ENCODE measurements at regions not wholly inside any gene's neighbourhood (a gene's known extent, or its start where the extent isn't known, plus 50 kb on each side); places are given as distances from the start of the nearest gene placed in this dataset.
"Not testable (repeated sequence)": the region's sequence is repeated elsewhere in the genome, so short reads cannot be mapped to it uniquely, and the experiment has no call there.

GRCh38 chr19:27852931-27853330 is 1360.0 kb downstream of the UQCRFS1 start:
- DNase-seq (ENCODE audit: extremely low read depth in 1 of 2, low read depth in 1 of 2) = not testable (repeated sequence)

GRCh38 chr19:27851543-27852060 is 1361.3 kb downstream of the UQCRFS1 start:
- no peak for DNase-seq (ENCODE audit: extremely low read depth in 1 of 2, low read depth in 1 of 2)

GRCh38 chr19:27851002-27851481 is 1361.9 kb downstream of the UQCRFS1 start:
- no peak for DNase-seq (ENCODE audit: extremely low read depth in 1 of 2, low read depth in 1 of 2)

GRCh38 chr19:27846944-27847343 is 1366.0 kb downstream of the UQCRFS1 start:
- no peak for DNase-seq (ENCODE audit: extremely low read depth in 1 of 2, low read depth in 1 of 2)

- DNase-seq (ENCODE audit: extremely low read depth in 1 of 2, low read depth in 1 of 2) = no peak
Observed at GRCh38 chr19:27844261-27844660, 1368.7 kb downstream of the UQCRFS1 start.

- DNase-seq (ENCODE audit: extremely low read depth in 1 of 2, low read depth in 1 of 2) = no peak
Observed at GRCh38 chr19:27843861-27844260, 1369.1 kb downstream of the UQCRFS1 start.

- no peak for DNase-seq (ENCODE audit: extremely low read depth in 1 of 2, low read depth in 1 of 2)
Observed at GRCh38 chr19:27833031-27833430, 1379.9 kb downstream of the UQCRFS1 start.

- DNase-seq (ENCODE audit: extremely low read depth in 1 of 2, low read depth in 1 of 2) = no peak
Observed at GRCh38 chr19:27828829-27829228, 1384.1 kb downstream of the UQCRFS1 start.

GRCh38 chr19:27824108-27824507 is 1388.8 kb downstream of the UQCRFS1 start:
- DNase-seq (ENCODE audit: extremely low read depth in 1 of 2, low read depth in 1 of 2) = no peak

- no peak for DNase-seq (ENCODE audit: extremely low read depth in 1 of 2, low read depth in 1 of 2)
Observed at GRCh38 chr19:27822336-27822735, 1390.6 kb downstream of the UQCRFS1 start.

GRCh38 chr19:27821418-27822018 is 1391.4 kb downstream of the UQCRFS1 start:
- DNase-seq (ENCODE audit: extremely low read depth in 1 of 2, low read depth in 1 of 2) = no peak

- DNase-seq (ENCODE audit: extremely low read depth in 1 of 2, low read depth in 1 of 2) = no peak
Observed at GRCh38 chr19:27815985-27816384, 1397.0 kb downstream of the UQCRFS1 start.

GRCh38 chr19:27814834-27815233 is 1398.1 kb downstream of the UQCRFS1 start:
- DNase-seq (ENCODE audit: extremely low read depth in 1 of 2, low read depth in 1 of 2) = not testable (repeated sequence)

- not testable (repeated sequence) for DNase-seq (ENCODE audit: extremely low read depth in 1 of 2, low read depth in 1 of 2)
Observed at GRCh38 chr19:27814274-27814673, 1398.7 kb downstream of the UQCRFS1 start.

GRCh38 chr19:27806471-27807070 is 1406.4 kb downstream of the UQCRFS1 start:
- DNase-seq (ENCODE audit: extremely low read depth in 1 of 2, low read depth in 1 of 2) = no peak

GRCh38 chr19:27805848-27806247 is 1407.1 kb downstream of the UQCRFS1 start:
- no peak for DNase-seq (ENCODE audit: extremely low read depth in 1 of 2, low read depth in 1 of 2)

- not testable (repeated sequence) for DNase-seq (ENCODE audit: extremely low read depth in 1 of 2, low read depth in 1 of 2)
Observed at GRCh38 chr19:27802293-27802692, 1410.7 kb downstream of the UQCRFS1 start.

- no peak for DNase-seq (ENCODE audit: extremely low read depth in 1 of 2, low read depth in 1 of 2)
Observed at GRCh38 chr19:27796540-27796939, 1416.4 kb downstream of the UQCRFS1 start.

- no peak for DNase-seq (ENCODE audit: extremely low read depth in 1 of 2, low read depth in 1 of 2)
Observed at GRCh38 chr19:27796073-27796472, 1416.9 kb downstream of the UQCRFS1 start.

- DNase-seq (ENCODE audit: extremely low read depth in 1 of 2, low read depth in 1 of 2) = no peak
Observed at GRCh38 chr19:27795369-27795768, 1417.6 kb downstream of the UQCRFS1 start.

GRCh38 chr19:27794494-27795042 is 1418.4 kb downstream of the UQCRFS1 start:
- DNase-seq (ENCODE audit: extremely low read depth in 1 of 2, low read depth in 1 of 2) = no peak

Data from activated CD8-positive, alpha-beta memory T cell treated with anti-CD3 and anti-CD28 coated beads for 1 hour (primary cell).